Skeletal muscle satellite cell (primary cell): ENCODE measurements at regions not wholly inside any gene's neighbourhood (a gene's known extent, or its start where the extent isn't known, plus 50 kb on each side); places are given as distances from the start of the nearest gene placed in this dataset.

Experiments
- H3K27me3 ChIP-seq: 2 replicates; pipeline ENCODE4 v1.7.0; 2013; ENCODE audit warnings: low read length; ENCODE audit not compliant: control insufficient read depth, insufficient read depth
- H3K36me3 ChIP-seq: 2 replicates; pipeline ENCODE4 v1.7.0; 2013; ENCODE audit warnings: mild to moderate bottlenecking, control low read depth, low read length; ENCODE audit not compliant: insufficient read depth
- H3K4me1 ChIP-seq: 2 replicates; pipeline ENCODE4 v1.7.0; 2013; ENCODE audit warnings: low read length; ENCODE audit not compliant: control insufficient read depth, insufficient read depth
- H3K4me2 ChIP-seq: 2 replicates; pipeline ENCODE4 v1.7.0; 2013; ENCODE audit warnings: mild to moderate bottlenecking, low read length
- H3K4me3 ChIP-seq: 2 replicates; pipeline ENCODE4 v1.7.0; 2013; ENCODE audit warnings: low read length
- H3K9ac ChIP-seq: 2 replicates; pipeline ENCODE4 v1.7.0; 2013; ENCODE audit warnings: mild to moderate bottlenecking, low read depth, low read length, moderate library complexity
- H3K9me3 ChIP-seq: replicated peaks from 2 replicates; pipeline ENCODE4 v1.7.0; 2013; ENCODE audit warnings: mild to moderate bottlenecking, control low read depth, low read length

DNA sequence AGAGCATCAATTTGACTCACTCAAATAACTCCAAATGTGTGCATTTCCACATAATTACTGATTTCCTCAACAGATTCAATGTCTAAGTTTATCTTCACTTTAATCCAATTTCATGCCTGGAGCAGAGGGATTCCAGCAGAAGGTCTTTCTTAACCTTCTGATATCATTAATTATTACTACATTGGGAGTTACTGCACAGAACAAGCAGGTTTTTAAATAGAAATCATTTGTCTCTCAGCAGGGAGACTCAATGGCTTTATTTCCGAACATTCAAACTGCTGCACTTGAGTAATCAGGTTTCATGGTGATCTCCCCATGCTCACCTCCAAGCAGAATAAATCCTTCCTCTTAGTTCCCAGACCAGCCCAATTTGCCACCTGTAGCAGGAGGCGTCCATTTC is 264.8 kb upstream of the IGF1R start:
- Histone ChIP-seq H3K9ac (no peak overlapping the region), H3K4me2 (no peak overlapping the region), H3K9me3 (no peaks in the 10 kb centered on the region), H3K27me3 (no peaks in the 10 kb centered on the region), H3K4me1 (no peaks in the 10 kb centered on the region), H3K36me3 (no peaks in the 10 kb centered on the region), H3K4me3 (no peak overlapping the region)

DNA sequence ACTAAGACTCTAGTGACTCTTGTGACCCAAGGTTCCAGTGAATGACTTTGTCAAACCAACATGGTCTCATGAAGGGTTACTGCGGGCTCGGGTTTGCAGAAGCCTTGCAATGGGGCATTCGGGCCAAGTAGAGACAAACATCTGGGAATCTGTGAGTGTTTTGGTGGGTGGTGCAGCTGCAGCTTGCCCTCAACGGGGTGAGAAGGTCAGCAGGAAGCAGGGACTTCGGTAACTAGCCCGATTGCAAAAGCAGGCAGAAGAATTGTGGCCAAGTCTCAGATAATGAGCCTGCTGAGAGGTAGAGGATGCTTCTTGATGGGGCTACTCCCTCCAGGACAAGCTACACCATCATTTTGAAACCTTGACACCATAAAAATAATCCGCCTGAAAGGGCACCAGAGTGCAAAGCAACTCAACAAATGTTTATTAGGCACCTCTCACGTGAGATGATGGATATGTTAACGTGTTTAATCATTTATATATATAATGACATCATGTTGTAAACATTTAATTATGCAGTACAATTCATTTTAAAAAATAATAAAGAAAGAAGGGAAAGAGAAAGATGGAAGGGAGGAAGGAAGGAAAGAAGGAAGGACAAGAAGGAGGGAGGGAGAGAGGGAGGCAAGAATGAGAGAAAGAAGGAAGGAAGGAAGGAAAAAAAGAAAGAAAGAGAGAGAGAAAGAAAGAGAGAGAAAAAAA is 263.9 kb upstream of the IGF1R start:
- Histone ChIP-seq H3K27me3 (no peaks in the 10 kb centered on the region), H3K9ac (no peak overlapping the region), H3K4me1 (no peaks in the 10 kb centered on the region), H3K9me3 (no peaks in the 10 kb centered on the region), H3K4me3 (no peak overlapping the region), H3K4me2 (no peak overlapping the region), H3K36me3 (no peaks in the 10 kb centered on the region)

DNA sequence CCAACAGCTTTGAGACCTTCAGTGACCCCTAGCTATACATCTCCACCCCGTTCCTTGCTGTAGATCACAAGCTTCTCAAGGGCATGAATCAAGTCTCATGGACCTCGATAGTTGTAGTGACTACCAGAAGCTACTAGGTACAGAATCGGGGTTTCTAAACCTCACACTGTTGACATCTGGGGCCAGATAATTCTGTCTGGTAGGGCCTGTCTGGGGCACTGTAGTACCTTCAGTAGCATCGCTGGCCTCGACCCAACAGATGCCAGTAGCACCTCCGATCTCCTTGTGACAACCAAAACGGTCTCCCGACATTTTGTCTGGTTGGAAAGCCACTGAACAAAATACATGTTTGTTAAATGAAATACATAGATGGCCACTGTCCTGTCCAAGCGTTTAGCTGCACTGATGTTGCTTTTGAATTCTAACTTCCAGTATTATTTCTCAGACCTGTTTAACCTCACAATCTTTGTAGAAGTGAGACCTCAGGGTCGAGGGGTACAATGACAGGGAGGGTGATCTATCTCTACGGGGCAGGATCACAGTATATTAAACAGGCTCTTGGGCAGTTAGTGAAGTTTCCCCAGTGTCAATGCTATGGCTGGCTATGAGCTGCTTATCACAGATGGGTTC is 262.5 kb upstream of the IGF1R start:
- Histone ChIP-seq H3K9me3 (no peaks in the 10 kb centered on the region), H3K36me3 (no peaks in the 10 kb centered on the region), H3K4me1 (no peaks in the 10 kb centered on the region), H3K4me3 (no peak overlapping the region), H3K9ac (no peak overlapping the region), H3K27me3 (no peaks in the 10 kb centered on the region), H3K4me2 (no peak overlapping the region)

DNA sequence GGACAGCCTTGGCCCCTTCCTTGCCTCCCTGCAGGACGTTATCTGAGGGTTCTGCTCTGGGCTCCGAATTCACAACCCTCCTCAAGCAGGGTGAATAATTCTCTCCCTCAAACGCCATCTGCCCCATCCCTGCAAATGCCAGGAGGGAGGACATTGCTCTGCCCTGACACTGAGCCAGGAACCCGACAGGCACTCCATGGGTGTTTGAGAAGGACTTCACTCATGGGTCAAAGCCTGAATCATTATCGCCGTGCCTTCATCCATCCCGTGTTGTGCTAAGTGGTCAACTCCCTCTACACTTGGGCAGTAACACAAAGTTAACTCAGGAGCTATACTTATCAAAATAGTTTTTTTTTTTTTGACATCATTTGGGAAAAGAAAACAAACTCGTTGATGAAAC is 261.8 kb upstream of the IGF1R start:
- no peak overlapping the region for H3K4me3 ChIP-seq
- H3K9ac ChIP-seq = no peak overlapping the region
- H3K4me2 ChIP-seq = no peak overlapping the region
- no peaks in the 10 kb centered on the region for H3K4me1 ChIP-seq
- no peaks in the 10 kb centered on the region for H3K36me3 ChIP-seq
- H3K27me3 ChIP-seq = no peaks in the 10 kb centered on the region
- H3K9me3 ChIP-seq = no peaks in the 10 kb centered on the region

DNA sequence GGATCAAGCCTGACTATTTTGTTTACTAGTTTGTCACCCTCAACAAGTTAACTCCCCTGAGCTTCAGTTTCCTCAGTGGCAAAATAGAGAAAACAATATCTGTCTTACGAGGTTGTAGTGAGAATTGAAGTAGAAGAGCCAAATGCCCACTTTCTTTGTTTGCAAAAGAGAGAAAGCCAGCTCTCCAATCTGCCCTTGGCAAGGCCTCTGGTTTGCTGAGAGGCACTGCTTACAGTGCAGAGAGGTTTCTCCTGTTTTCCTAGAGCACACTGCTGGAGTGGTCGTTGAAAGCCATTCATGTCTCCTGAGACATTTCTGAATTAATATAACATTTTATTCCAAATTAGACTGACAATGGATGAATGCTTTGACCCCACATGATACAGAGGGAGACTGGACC is 260.5 kb upstream of the IGF1R start:
- Histone ChIP-seq H3K9me3 (no peaks in the 10 kb centered on the region), H3K4me1 (no peaks in the 10 kb centered on the region), H3K4me2 (no peak overlapping the region), H3K27me3 (no peaks in the 10 kb centered on the region), H3K9ac (no peak overlapping the region), H3K36me3 (no peaks in the 10 kb centered on the region), H3K4me3 (no peak overlapping the region)

DNA sequence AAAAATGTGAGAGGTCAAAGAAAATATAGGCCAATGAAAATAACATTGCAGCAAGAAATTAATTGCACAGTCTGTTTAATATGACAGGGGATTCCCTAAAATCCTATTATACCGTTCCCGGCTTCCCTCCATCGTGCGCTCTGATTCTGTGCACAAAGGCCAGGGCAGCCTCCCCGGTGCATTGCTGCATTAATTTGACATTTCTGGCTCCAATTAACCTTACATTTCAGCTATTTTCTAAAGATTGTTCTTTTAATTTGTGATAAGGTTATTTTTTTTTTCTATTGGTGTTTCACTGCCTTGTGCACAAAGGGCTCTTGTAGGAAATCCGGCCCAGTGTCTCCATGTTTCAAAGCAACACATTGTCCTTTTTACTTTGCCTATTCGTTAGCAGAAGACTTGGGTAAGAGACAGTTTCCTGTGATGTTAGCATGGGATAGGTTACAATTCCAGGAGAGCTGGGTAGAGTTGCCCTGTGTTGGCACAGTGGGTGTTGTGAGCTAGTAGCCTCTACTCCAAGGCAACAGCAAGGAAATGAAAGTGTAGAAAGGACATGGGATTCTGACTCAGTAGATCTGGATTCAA is 257.3 kb upstream of the IGF1R start:
- no peak overlapping the region for H3K9ac ChIP-seq
- H3K9me3 ChIP-seq = no peaks in the 10 kb centered on the region
- H3K4me3 ChIP-seq = no peak overlapping the region

DNA sequence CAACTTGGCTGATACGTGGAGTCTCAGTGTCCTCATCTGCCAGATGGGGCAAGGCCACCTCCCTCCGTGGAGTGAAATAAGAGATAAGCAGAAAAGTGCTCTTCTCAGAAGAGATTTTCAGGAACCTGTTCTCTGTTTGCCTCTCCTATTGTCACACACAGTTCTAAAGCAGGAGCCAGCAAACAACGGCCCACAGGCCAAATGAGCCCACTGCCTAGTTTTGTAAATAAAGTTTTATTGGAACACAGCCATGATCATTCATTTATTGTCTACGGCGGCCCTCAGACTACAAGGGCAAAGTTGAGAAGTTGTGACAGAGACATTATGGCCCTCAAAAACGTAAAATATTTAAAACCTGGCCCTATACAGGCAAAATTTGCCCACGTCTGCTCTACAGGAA is 256.8 kb upstream of the IGF1R start:
- H3K36me3 ChIP-seq = no peaks in the 10 kb centered on the region
- no peaks in the 10 kb centered on the region for H3K9me3 ChIP-seq
- H3K27me3 ChIP-seq = no peaks in the 10 kb centered on the region
- H3K4me2 ChIP-seq = no peak overlapping the region
- H3K4me3 ChIP-seq = no peak overlapping the region
- H3K9ac ChIP-seq = no peak overlapping the region
- no peaks in the 10 kb centered on the region for H3K4me1 ChIP-seq

More for the DNA sequence above, 257.3 kb upstream of the IGF1R start:
- Histone ChIP-seq H3K27me3 (no peaks in the 10 kb centered on the region), H3K4me2 (no peak overlapping the region), H3K4me1 (no peaks in the 10 kb centered on the region), H3K36me3 (no peaks in the 10 kb centered on the region)

DNA sequence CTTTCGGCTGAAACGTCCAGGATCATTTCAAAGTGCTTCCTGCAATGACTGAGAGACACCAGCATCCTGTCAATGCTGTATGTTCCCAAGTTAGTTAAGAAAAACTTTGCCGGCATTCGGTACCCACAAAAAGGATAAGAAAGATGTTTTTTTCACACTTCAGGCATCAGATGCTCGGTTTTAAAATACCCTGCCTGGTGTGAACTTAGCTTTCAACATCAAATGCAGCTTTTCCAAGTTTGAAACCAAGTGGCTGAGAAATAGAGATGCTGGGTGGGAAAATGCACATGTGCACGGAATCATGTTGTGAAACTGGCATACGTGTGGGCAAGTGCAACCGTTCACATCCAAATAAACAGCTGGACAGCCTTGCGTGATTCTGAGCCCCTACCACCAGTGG is 254.9 kb upstream of the IGF1R start:
- Histone ChIP-seq H3K4me3 (no peak overlapping the region), H3K27me3 (no peaks in the 10 kb centered on the region), H3K9ac (no peak overlapping the region), H3K36me3 (no peaks in the 10 kb centered on the region), H3K9me3 (no peaks in the 10 kb centered on the region), H3K4me1 (no peaks in the 10 kb centered on the region), H3K4me2 (no peak overlapping the region)

DNA sequence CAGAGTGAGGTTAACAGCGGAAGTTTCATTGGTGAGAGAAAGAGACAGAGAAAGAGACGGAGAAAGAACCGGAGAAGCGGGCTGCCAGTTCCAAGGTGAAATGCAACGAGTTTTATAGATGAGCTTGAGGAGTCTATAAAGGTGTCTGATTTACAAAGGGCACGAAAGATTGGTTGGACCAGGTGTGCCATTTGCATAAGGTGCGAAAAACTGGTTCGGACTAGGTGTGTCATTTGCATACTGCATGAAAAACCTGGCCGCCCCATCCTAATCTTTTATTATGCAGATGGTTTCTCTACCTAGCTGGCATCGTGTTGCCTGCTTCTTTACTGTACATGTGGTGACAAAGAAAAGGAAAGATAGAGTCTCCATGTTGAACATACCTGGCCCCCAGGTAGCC is 253.8 kb upstream of the IGF1R start:
- Histone ChIP-seq H3K36me3 (no peaks in the 10 kb centered on the region), H3K9me3 (no peaks in the 10 kb centered on the region), H3K9ac (no peak overlapping the region), H3K4me3 (no peak overlapping the region), H3K27me3 (no peaks in the 10 kb centered on the region), H3K4me1 (no peaks in the 10 kb centered on the region), H3K4me2 (no peak overlapping the region)

DNA sequence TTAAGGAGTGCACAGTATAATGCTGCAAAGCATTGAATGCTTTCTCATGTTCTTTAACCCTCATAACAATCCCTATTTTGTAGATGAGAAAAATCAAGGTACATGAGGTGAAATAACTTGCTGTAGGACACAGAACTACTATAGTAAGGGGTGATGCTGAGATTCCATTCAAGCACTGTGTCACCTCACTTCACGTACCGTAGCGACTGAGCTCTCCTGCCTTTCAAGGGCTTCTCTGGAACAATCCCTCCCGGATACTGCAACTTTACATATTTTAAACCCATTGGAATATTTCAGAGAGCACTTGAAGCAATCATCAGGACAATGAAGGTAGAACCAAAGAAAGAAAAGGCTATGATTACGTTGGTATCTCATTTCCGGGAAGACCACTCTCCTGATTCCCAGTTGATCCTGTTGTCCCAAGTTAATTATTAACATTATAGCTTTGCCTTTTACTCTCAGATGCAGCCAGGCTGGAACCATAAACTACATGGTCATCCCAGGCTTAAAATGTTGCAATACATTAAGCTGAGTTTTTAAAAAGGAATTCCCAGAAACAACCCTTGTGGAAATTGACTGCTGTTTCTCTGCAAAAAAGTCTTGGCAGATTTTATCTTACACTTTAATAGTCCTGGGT is 252.2 kb upstream of the IGF1R start:
- Histone ChIP-seq H3K36me3 (no peaks in the 10 kb centered on the region), H3K9me3 (no peaks in the 10 kb centered on the region), H3K4me3 (no peak overlapping the region), H3K27me3 (no peaks in the 10 kb centered on the region), H3K9ac (no peak overlapping the region), H3K4me2 (no peak overlapping the region), H3K4me1 (no peaks in the 10 kb centered on the region)

DNA sequence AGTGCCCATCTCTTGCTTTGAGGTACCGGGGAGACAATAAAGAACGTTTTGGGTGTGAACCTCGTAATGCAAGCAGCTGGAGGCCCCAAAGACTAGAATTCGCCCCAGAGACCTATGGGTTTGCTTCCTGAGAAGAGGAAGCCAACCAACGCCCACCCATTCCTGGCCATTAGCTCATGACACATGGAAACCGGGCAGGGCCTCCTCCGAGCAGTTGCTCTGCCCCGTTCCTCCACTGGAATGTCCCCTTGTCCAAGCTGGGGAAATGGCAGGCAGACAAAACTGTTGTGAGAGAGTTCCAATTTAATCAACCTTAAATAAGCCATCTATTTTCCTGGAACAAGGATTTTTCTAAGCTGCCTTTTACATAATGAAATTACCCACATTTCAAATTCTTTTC is 250.9 kb upstream of the IGF1R start:
- Histone ChIP-seq H3K4me3 (no peak overlapping the region), H3K4me1 (no peaks in the 10 kb centered on the region), H3K36me3 (no peaks in the 10 kb centered on the region), H3K9me3 (no peaks in the 10 kb centered on the region), H3K9ac (no peak overlapping the region), H3K4me2 (no peak overlapping the region), H3K27me3 (no peaks in the 10 kb centered on the region)
